ENCODE measurements at regions not wholly inside any gene's neighbourhood (a gene's known extent, or its start where the extent isn't known, plus 50 kb on each side); places are given as distances from the start of the nearest gene placed in this dataset.

DNA sequence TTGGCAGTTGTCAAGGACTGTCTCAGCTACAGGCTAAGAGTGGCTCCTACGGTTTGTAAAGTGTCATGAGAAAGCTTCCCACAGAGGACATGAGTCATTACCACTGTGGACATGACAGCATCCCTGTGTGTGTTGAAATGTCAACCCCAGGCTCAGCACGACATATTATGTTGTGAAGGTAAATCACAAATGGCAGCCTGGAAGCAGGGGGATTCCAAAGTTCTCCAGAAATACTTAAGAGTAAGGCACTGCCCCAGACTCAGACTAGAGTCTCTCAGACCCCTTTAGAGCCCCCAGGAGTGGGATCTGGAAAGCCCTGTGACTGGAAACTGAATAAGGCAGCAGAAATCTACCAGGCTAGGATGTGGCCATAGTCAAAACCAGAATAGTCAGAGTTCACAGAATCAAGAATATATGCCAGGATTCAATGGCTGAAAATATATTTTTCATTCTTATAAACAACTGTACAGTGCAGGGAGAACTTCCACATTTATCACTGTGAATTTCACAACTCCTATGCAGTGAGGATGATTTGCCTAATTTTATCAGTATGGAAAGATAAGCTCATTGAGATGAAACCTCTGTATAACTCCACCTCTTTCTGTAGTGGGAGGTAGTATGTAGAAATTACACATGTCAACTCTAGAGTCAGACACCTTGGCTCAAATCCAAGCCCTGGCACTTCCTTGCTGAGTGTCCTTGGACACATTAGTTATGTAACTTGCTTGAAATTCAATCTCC is 237.1 kb upstream of the CFAP20DC start:
- no peak for DNase-seq (ENCODE audit: extremely low spot score)
- TF ChIP-seq FOXK2 (IDR thresholded peaks at IDR 0.05) (no peak), SP1 (IDR thresholded peaks at IDR 0.05) (no peak), ZNF384 (IDR thresholded peaks at IDR 0.05) (no peak), LEF1 (IDR thresholded peaks at IDR 0.05; ENCODE audit: borderline replicate concordance) (no peak), FOXA1 (IDR thresholded peaks at IDR 0.05) (no peak), HDGF (IDR thresholded peaks at IDR 0.05; ENCODE audit: borderline replicate concordance) (no peak), ARNT (IDR thresholded peaks at IDR 0.05) (no peak), TARDBP (IDR thresholded peaks at IDR 0.05) (no peak), SUZ12 (IDR thresholded peaks at IDR 0.05) (no peak), BHLHE40 (IDR thresholded peaks at IDR 0.05; ENCODE audit: borderline replicate concordance) (no peak), L3MBTL2 (conservative IDR thresholded peaks at IDR 0.05) (no peak)
- TF ChIP-seq, protein P1, sequence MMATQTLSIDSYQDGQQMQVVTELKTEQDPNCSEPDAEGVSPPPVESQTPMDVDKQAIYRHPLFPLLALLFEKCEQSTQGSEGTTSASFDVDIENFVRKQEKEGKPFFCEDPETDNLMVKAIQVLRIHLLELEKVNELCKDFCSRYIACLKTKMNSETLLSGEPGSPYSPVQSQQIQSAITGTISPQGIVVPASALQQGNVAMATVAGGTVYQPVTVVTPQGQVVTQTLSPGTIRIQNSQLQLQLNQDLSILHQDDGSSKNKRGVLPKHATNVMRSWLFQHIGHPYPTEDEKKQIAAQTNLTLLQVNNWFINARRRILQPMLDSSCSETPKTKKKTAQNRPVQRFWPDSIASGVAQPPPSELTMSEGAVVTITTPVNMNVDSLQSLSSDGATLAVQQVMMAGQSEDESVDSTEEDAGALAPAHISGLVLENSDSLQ (IDR thresholded peaks at IDR 0.05): no peak
- ChIA-PET POLR2A (no interaction called here), CTCF (no interaction called here)

GRCh38 chr3:59285560-59285959 is 235.7 kb upstream of the CFAP20DC start:
- TF ChIP-seq TARDBP (IDR thresholded peaks at IDR 0.05) (no peak), ARNT (IDR thresholded peaks at IDR 0.05) (no peak), ZNF384 (IDR thresholded peaks at IDR 0.05) (no peak), HDGF (IDR thresholded peaks at IDR 0.05; ENCODE audit: borderline replicate concordance) (no peak), LEF1 (IDR thresholded peaks at IDR 0.05; ENCODE audit: borderline replicate concordance) (no peak), SUZ12 (IDR thresholded peaks at IDR 0.05) (no peak), ELF4 (IDR thresholded peaks at IDR 0.05) (no peak), CTBP1 (IDR thresholded peaks at IDR 0.05; ENCODE audit: borderline replicate concordance) (no peak), FOXA1 (IDR thresholded peaks at IDR 0.05) (no peak), L3MBTL2 (conservative IDR thresholded peaks at IDR 0.05) (no peak), BHLHE40 (IDR thresholded peaks at IDR 0.05; ENCODE audit: borderline replicate concordance) (no peak), NFRKB (IDR thresholded peaks at IDR 0.05) (no peak)
- POLR2A ChIA-PET: no interaction called here
- no peak for DNase-seq (ENCODE audit: extremely low spot score)
- CTCF ChIA-PET: no interaction called here

DNA sequence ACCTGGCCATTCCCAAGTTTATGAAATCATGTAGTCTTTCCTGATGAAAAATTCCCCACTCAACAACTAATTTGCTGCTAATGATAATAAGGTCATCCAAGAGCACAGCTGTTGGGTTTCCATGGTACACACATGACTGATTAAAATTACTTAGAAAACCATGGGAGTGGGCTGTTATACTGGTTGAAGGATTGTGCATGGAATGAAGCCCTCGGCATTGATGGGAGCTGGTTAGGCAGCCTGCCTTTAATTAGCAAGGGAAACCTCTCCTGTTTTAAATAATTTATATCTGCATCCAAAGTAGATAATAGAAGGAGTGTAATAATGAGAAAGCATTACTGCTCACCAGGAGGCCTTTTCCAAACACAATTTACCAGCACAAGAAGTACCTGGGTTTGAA is 235.1 kb upstream of the CFAP20DC start:
- ChIA-PET POLR2A (no interaction called here), CTCF (no interaction called here)
- DNase-seq (ENCODE audit: extremely low spot score): no peak
- TF ChIP-seq SP1 (IDR thresholded peaks at IDR 0.05) (no peak), BHLHE40 (IDR thresholded peaks at IDR 0.05; ENCODE audit: borderline replicate concordance) (no peak), FOXK2 (IDR thresholded peaks at IDR 0.05) (no peak), TARDBP (IDR thresholded peaks at IDR 0.05) (no peak), HDGF (IDR thresholded peaks at IDR 0.05; ENCODE audit: borderline replicate concordance) (no peak), LEF1 (IDR thresholded peaks at IDR 0.05; ENCODE audit: borderline replicate concordance) (no peak), L3MBTL2 (conservative IDR thresholded peaks at IDR 0.05) (no peak), ARNT (IDR thresholded peaks at IDR 0.05) (no peak), FOXM1 (IDR thresholded peaks at IDR 0.05; ENCODE audit: borderline replicate concordance) (no peak)
- TF ChIP-seq, protein P1 (IDR thresholded peaks at IDR 0.05): no peak

DNA sequence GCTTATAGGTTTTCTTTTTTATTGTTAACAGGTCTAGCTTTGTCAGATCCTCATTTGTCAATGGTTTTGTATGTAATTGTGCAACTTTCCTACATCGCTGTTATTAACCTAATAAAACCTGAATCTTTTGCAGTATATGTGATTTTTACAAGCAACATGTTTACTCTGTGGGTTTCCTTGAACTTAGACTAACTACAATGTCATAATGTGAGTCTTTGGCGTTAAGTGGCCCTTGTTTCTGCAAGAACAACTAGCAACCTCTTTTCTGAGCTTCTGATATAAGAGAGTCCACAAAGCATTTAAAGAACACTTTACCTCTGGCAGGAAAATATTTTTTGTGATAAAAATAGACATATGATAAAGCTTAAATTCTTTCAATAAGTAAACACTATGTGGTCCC is 230.3 kb upstream of the CFAP20DC start:
- no peak for DNase-seq (ENCODE audit: extremely low spot score)
- CTCF ChIA-PET: interaction anchor here (0.7 kb wide), 2 partner anchors 520 to 1673 kb away, joined by 3 read pairs; no protein-coding TSS in a partner anchor
- POLR2A ChIA-PET: no interaction called here
- no peak for TF ChIP-seq ZNF384 (IDR thresholded peaks at IDR 0.05)
- no peak for TF ChIP-seq BHLHE40 (IDR thresholded peaks at IDR 0.05; ENCODE audit: borderline replicate concordance)
- no peak for TF ChIP-seq FOXA1 (IDR thresholded peaks at IDR 0.05)
- TF ChIP-seq CTBP1 (IDR thresholded peaks at IDR 0.05; ENCODE audit: borderline replicate concordance): no peak
- TF ChIP-seq ELF4 (IDR thresholded peaks at IDR 0.05): no peak
- TF ChIP-seq, protein P1 (IDR thresholded peaks at IDR 0.05): no peak
- TF ChIP-seq ARNT (IDR thresholded peaks at IDR 0.05): no peak
- TF ChIP-seq HDGF (IDR thresholded peaks at IDR 0.05; ENCODE audit: borderline replicate concordance): no peak

GRCh38 chr3:59277816-59278215 is 228.0 kb upstream of the CFAP20DC start:
- ChIA-PET POLR2A (no interaction called here), CTCF (no interaction called here)
- DNase-seq (ENCODE audit: extremely low spot score): no peak
- no peak for TF ChIP-seq HDGF (IDR thresholded peaks at IDR 0.05; ENCODE audit: borderline replicate concordance)
- TF ChIP-seq LEF1 (IDR thresholded peaks at IDR 0.05; ENCODE audit: borderline replicate concordance): no peak
- no peak for TF ChIP-seq CTBP1 (IDR thresholded peaks at IDR 0.05; ENCODE audit: borderline replicate concordance)
- TF ChIP-seq, protein P1 (IDR thresholded peaks at IDR 0.05): no peak
- TF ChIP-seq FOXM1 (IDR thresholded peaks at IDR 0.05; ENCODE audit: borderline replicate concordance): no peak
- TF ChIP-seq ZNF384 (IDR thresholded peaks at IDR 0.05): no peak
- TF ChIP-seq L3MBTL2 (conservative IDR thresholded peaks at IDR 0.05): no peak
- no peak for TF ChIP-seq FOXA1 (IDR thresholded peaks at IDR 0.05)
- TF ChIP-seq NFRKB (IDR thresholded peaks at IDR 0.05): no peak
- no peak for TF ChIP-seq FOXK2 (IDR thresholded peaks at IDR 0.05)
- TF ChIP-seq ARNT (IDR thresholded peaks at IDR 0.05): no peak
